HG02870 (cell line): ENCODE measurements at regions not wholly inside any gene's neighbourhood (a gene's known extent, or its start where the extent isn't known, plus 50 kb on each side); places are given as distances from the start of the nearest gene placed in this dataset.

ENCODE experiments used
- ATAC-seq: cut with Tn5 transposase; IDR thresholded peaks from one replicate; pipeline ENCODE4 v1.9.1; 2021; ENCODE audit warnings: mild to moderate bottlenecking, moderate library complexity; ENCODE audit not compliant: unreplicated experiment

DNA sequence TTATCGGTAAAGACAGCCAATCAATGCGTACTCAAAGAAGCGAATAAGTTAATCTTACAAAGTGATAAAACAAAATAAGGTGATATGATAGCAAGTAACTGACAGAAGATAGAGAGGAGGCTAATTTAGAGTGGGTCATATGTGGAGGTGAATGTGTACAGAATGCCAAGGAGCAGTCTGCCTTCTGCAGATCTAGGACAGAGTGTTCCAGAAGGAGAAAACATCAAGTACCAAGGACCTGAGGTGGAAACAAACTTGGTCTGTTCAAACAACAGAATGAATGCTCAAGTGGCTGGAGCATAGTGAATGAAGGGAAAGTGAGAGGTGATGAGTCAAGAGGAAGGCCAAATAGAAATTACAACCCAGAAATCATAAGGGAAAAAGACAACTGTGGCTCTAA, 170.3 kb upstream of the BMP4 start:
- ATAC-seq: no peak

DNA sequence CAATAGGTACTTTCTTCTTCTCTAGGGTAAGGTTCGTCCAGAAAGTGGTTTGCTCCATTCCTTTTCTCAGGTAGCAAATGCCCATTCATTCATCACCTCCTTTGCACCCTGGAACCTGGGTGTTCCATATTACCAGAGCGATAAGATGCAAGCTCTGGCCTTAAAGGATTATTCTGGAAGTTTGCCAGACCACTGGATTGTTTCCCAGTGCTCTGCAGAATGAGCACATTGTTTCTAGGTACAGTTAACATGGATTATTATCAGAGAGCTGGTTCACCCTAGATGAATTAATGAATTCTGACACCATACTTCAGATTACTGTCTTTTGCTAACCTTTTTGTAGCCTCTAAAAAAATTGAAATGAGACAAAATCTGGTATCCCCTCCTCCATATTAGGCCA, 170.9 kb upstream of the BMP4 start:
- no peak for ATAC-seq

DNA sequence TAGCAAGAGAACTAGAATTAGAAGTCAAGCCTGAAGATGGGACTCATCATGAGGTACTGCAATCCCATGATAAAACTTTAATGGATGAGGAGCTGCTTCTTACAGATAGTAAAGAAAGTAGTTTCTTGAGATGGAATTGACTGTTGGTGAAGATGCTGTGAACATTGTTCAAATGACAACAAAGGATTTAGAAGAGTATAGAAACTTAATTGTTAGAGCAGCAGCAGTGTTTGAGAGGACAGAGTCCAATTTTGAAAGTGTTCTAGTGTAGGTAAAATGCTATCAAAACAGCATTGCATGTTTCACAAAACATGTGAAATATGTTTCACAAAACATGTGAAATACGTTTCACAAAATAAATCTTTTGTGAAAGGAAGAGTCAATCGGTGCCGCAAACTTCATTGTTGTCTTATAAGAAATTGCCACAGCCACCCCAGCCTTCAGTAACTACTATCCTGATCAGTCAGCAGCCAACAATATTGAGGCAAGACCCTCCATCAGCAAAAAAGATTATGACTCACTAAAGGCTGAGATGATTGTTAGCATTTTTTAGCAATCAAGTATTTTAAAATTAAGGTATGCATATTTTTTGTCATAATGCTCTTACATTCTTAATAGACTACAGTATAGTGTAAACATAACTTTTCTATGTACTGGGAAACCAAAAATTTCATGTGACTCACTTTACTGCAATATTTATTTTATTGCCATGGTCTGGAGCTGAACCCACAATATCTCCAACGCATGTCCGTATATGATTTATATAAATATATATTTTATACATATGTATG, 173.4 kb upstream of the BMP4 start:
- ATAC-seq: no peak

DNA sequence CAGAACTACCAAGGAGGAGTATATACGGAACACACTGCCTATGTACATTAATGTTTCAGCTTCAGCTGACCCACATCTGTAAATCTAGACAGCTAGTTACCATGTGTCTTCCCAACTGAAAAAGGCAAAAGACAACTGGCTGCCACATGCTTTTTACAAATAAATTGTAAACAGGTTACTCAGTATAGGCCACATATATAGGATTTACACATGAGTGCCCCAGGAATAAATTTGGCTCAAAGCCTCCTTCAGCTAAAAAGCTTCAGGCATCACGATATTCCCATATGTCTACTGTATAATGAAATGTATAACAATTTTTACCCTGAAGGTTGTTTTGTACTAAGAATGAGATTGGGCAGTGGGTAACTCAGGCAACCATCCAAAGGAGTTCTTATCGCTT, 175.9 kb upstream of the BMP4 start:
- ATAC-seq: no peak

DNA sequence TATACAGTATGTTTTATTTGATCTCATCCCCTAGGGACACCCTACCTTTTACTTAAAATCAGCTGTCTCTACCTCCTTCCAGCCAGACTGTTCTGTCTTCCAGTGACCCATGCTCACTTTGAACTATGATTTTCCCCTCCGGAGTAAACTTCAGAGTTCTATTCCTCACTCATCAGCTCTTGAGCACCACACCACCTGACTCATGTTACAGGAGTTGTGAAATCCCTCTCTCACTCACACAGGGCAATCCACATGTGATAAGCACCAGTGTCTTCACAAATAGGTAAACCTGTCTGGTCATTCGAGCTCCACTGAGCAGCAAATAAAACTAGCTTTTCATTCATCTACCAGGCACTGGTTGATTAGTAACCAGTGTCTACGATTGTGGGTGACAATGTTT, 177.3 kb upstream of the BMP4 start:
- ATAC-seq: no peak

DNA sequence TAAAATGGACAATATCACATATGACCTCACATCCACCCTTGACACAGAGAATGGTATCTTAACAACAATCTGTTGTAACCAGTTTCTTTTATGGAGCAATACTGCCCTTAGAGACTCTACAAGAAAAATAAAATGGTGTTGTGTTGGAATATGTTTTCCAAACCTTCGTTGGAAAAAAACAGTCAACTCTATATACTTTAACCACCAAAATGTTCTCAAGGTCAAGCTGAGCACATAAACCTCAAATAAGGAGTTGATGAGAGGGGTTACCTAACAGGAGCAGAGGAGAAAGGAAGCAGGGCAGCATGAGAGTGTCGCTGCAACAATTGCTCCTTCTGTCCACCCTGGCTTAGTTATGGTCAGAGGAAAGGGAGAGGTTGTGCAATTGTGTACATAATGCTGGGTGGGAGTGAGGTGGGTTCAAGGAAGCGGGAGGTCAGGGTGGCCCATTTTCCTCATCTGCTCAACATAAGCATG, 179.2 kb upstream of the BMP4 start:
- no peak for ATAC-seq

DNA sequence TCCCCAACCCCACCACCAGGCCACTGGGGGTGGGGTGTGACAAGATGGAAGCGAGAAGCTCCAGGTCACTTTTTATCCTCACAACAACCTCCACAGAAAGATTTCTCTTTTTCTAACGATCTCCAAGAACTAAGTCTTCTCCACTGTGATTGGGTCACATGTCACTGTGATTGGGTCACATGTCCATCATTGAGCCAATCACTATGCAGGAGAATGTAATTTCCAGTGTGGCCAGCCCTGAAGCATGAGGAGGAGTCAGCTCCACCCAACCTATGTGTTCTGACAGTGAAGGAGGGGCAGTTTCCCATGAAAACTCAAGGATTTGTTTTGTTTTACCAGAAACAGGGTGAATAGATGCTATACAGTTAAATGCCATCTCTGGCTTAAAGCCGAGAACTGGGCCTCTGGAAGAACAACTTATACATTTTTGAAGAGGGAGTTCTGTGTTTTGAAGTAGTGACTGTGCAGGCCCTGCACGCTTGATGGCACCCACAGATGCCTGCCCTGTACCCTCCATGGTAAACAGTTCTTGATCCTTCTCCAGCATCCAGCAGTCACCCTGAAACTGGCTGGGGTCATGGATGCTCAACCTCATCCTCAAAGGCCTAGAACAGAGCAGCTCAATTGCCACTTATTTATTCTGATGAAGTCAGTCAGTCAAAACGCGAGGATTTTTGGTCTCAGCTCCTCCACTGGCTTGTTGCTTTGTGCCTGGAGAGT, 180.4 kb upstream of the BMP4 start:
- no peak for ATAC-seq

DNA sequence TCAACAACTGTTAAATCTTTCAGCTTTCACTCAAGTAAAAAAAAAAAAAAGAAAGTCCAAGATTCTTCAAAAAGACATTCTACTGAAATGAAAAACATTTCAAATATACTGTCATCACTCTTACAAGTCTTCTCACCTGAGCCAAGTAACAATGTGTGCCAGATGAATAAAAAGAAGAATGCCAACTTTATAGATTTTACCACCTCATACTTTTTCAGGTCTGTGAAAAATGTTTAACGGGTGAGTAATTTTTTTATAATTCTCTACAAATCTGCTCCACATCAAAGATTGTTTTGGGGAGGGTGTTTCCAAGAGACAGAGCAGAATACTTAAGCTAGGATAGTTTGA, 181.0 kb upstream of the BMP4 start:
- no peak for ATAC-seq

DNA sequence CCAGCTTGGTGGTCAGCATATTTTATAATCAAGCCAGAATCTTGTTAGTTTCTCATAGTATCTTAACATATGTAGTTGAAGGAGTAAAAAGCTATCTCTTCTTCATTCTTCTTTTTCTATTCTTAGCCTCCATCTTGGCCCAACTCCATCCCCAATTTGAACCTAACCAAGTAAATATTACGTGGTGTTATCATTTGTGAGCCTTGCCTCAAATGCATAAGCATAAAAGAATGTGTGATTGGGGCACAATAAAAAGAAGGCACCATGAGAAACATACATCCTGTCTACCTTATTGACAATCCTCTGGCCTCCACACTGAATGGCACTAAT, 181.4 kb upstream of the BMP4 start:
- ATAC-seq: no peak

DNA sequence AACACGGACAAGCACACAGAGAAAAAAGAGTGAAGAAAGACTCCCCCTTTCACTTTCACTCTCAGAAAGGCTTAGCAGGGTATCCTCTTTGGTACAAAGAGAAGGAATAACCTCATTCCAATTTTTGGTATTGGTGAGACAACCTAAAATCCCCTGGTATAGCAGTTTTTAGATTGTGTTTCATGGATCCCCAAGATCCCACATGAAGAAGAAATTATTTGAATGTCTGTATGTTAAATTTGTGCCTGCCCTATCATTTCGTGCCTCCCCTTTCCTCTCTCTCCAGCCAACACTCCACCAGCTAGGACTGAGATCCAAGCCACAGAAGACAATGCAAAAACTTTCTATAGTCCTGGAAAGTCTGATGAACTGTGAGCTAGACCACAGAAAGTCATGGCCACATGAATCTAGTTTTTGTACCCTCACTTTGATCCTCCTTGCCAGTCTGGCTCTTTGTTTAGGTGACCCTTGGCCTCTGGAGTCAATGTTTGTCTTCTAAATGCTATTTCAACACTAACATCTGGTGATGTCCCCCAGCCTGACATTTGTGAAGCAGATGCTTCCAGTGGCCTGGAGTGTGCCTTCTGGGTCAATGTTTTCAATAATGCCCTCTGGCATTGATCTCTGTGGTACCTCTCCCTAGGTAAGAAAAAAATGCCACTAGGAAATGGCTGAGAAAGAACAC, 181.9 kb upstream of the BMP4 start:
- no peak for ATAC-seq

DNA sequence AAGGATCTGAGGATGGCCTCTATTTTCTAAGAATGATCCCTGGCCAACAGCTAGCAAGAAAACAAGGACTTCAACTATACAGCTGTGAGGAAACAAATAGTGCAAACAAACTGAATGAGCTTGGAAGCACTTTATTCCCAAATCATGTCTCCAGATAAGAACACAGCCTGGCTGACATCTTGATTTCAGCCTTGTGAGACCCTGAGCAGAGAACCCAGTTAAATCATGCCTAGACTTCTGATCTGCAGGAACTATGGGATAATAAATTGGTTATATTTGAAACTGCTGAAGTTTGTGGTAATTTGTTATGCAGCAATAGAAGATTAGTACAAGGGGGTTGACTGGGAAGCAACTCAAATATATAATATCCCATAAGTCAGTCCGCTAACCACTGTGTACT, 183.9 kb upstream of the BMP4 start:
- ATAC-seq: no peak

DNA sequence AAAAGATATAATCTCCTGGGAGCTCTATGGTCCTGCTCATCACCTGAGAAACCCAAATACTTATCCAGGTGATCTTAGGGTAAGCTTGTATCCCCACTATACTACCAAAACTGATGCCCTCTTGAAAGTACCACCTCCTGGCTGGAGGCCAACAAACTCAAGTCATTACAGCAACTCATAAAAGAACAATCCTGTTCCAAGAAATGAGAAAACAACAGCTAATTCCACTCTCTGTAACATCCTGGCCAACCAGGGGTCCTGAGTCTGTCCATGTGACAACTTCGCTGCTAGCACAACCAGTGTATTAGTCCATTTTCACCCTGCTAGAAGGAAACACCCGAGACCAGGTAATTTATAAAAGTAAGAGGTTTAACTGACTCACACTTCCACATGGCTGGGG, 190.0 kb upstream of the BMP4 start:
- ATAC-seq: no peak

DNA sequence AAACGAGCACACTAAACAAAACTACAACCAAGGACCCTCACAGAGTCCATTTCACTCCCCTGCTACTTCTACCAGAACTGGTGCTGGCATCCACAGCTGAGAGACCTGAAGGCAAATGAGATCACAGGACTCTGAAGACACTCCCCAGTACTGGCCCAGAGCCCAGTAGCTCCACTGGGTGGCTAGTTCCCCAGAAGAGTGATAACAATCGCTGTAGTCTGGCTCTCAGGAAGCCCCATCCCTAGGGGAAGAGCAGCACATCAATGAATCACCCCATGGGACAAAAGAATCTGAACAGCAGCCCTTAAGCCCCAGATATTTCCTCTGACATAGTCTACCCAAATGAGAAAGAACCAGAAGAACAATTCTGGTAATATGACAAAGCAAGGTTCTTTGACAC, 190.7 kb upstream of the BMP4 start:
- ATAC-seq: no peak

DNA sequence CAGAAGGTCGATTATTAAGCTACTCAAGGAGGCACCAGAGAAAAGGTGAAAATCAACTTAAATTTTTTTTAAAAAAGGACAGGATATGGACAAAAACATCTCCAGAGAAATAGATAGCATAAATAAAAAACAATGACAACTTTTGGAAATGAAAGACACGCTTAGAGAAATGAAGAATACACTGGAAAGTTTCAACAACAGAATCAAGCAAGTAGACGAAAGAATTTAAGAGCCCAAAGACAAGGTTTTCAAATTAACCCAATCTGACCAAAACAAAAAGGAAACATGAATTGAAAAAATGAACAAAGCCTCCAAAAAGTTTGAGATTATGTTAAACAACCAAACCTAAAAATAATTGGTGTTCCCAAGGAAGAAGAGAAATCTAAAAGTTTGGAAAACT, 191.1 kb upstream of the BMP4 start:
- ATAC-seq: no peak

DNA sequence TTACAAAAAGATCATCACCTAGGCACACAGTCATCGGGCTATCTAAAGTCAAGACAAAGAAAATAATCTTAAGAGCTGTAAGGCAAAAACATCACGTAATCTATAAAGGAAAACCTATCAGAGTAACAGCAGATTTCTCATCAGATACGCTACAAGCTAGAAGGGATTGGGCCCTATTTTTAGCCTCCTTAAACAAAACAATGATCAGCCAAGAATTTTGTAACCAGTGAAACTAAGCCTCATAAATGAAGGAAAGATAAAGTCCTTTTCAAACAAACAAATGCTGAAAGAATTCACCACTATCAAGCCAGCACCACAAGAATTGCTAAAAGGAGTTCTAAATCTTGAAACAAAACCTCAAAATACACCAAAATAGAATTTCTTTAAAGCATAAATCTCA, 191.6 kb upstream of the BMP4 start:
- ATAC-seq: no peak

DNA sequence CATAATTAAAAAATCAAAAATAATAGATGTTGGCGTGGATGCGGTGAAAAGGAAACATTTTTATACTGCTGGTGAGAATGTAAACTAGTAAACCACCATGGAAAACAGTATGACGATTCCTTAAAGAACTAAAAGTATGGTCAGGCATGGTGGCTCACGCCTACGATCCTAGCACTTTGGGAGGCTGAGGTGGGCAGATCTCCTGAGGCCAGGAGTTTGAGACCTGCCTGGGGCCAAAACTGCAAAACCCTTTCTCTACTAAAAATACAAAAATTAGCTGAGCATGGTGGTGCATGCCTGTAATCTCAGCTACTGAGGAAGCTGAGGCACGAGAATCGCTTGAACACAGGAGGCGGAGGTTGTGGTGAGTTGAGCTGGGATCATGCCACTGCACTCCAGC, 195.7 kb upstream of the BMP4 start:
- no peak for ATAC-seq

DNA sequence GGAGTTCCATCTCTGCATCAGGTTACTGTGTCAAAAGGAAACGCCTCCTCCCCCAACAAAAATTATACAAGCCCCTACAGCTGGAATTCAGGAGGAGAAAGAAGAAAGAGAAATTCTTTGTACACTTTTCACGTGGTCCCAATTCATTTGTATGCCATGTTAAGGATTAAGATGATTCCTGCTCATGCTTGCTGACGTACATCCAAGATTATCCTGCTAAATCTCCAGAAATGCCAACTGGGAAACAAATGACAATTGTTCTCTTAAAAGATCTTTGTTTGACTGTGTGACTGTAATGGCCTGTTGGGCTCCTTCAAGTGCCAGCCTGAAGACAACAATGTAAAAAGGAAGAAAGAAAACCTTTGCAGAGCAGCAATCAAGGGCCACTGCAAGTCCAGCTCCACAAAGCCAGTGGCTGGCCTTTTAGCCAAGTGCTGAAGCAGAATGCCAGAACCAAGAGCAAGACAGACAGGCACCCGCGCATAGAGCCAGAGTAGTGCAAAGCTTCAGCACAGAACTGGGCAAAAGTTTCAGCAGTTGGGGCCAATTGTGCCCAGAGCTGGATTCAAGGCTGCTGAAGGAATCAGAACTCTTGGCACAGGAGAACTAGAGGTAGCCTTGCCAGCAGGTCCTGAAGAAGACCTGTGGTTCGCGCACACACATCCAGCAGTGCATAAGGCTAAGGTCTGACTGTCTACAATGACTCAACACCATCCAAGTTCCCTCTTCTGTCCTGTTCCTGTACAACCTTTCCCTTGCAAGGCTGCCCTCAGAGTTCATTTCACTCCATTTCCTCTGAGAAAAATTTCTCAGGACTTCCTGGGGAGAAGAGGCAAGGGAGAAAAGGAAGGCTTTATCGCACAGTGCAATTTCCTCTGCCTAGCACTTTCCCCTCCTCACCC, 209.7 kb upstream of the BMP4 start:
- ATAC-seq: no peak

DNA sequence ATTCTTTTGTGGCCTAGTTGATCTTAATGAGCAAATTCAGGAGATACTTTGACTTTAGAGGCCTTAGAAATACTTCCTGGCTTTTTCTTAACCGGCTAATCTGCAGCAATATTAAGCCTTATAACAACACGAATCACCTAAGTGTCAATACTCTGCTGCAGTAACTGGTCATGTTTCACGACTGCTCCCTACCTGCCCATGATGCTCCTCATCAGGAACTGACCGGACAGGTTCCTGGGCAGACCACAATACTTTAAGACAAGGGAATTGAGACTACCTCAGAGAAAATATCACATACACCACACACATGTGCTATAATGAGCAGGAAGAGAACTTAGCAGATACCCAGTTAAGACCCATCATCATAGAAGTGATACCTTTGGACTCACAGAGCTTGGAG, 211.9 kb upstream of the BMP4 start:
- ATAC-seq: no peak

DNA sequence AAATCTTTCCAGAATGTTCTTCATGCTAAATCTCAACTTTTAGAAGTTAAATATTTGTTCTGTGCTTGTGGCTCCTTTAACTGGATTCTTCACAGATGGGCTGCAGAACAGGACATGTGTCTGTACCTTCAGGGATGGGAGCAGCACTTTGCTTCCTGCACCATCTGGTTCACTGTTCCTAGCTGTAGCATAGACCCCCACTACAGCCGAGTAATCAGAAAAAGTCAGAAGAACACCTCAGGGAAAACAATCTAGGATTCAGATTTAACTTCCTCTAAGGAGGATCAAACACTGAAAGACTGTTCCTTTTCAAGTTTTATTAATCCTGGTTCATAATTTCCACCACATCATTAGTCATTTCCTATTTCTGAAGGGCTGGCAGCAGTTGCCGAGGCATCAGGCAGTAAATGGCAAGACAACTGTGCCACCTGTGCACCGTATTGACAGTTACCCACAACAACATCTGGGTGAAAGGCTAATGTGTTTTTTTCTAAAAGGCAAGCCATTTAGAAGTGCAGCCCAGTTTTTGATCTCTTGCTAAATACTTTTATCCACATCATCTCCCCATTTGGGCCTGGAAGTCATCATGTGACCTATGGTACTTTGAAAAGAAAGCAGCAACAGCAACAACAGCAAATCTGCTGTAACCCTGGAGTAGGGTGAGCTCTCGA, 212.8 kb upstream of the BMP4 start:
- ATAC-seq: no peak

DNA sequence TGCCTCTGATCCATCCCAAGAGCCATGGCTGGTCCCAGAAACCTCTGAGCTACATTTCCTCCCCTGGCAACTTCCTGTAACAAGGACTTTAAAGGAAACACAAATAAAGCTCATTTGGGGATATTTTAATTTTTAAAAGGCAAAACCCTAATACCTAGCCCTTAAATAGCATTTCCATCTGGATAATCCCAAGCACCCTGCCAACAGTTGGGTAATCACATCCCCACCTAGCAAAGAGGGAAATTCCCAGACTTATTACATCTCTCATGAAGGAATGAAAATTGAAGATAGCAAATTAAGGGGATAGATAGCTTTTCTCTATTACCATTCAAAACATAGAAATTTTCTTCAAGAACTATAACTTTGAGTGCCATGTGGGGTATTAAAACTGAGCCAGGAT, 213.7 kb upstream of the BMP4 start:
- ATAC-seq: no peak

DNA sequence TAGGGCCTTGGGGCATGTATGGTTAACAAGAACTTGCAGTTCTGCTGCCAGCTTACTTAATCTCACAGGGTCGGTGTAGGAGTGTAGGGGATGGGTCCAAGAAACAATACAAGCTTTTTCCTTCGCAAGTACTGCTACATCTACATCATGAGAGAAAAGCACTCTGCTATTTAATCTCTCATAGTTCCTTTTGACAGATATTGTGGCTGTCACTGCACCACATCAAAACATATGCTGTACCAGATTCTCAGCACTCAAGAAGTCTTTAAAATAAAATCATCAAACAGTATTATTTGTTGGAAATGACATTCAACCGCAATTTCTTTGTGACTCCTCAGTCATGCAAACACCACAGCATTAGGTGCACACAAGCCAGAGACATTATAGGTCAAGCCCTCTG, 215.5 kb upstream of the BMP4 start:
- no peak for ATAC-seq
